Calu3 (cell line): ENCODE measurements at regions not wholly inside any gene's neighbourhood (a gene's known extent, or its start where the extent isn't known, plus 50 kb on each side); places are given as distances from the start of the nearest gene placed in this dataset.

Experiments
- BruUV-seq: library from RNA; stranded (reverse); fragments of 400-500 nt; replicated peaks from 2 replicates; lab custom pipeline; 2021; lab: Mats Ljungman, UMichigan
- CTCF ChIA-PET: fragments of 300-600 bp; sonication (Branson Sonifier 250); formaldehyde crosslinking; loops from one replicate; lab custom pipeline; 2022; ENCODE audit warnings: antibody characterized with exemption; lab: Charles Lee
- DNase-seq: peaks from one replicate; pipeline ENCODE4 v3.0.0; 2022
- H3K27ac Mint-ChIP-seq: one replicate; pipeline ENCODE4 v1.8.0; 2022; ENCODE audit warnings: mixed read lengths; ENCODE audit not compliant: unreplicated experiment
- H3K27me3 Mint-ChIP-seq: one replicate; pipeline ENCODE4 v1.8.0; 2022; ENCODE audit warnings: mixed read lengths; ENCODE audit not compliant: unreplicated experiment
- H3K36me3 Mint-ChIP-seq: one replicate; pipeline ENCODE4 v1.8.0; 2022; ENCODE audit warnings: mild to moderate bottlenecking, moderate library complexity, mixed read lengths; ENCODE audit not compliant: insufficient read depth, unreplicated experiment
- H3K4me1 Mint-ChIP-seq: one replicate; pipeline ENCODE4 v1.8.0; 2022; ENCODE audit warnings: mild to moderate bottlenecking, low read depth, mixed read lengths; ENCODE audit not compliant: unreplicated experiment
- H3K4me3 Mint-ChIP-seq: one replicate; pipeline ENCODE4 v1.8.0; 2022; ENCODE audit warnings: mild to moderate bottlenecking, low read depth, moderate library complexity, mixed read lengths; ENCODE audit not compliant: unreplicated experiment
- H3K9me3 Mint-ChIP-seq: one replicate; pipeline ENCODE4 v1.8.0; 2022; ENCODE audit warnings: low read depth, mixed read lengths; ENCODE audit not compliant: unreplicated experiment
- CTCF ChIP-seq: fragments of 200-600 bp; IDR thresholded peaks from one replicate; pipeline ENCODE4 v1.8.0; 2022; ENCODE audit warnings: antibody characterized with exemption; ENCODE audit not compliant: unreplicated experiment
- intact Hi-C: fragments of 100-400 bp; cut with micrococcal nuclease; formaldehyde crosslinking; loops from one replicate; pipeline ENCODE4 v1.10.0; 2022; ENCODE audit not compliant: unreplicated experiment

- TF ChIP-seq CTCF = no peak
- Mint-ChIP-seq H3K27ac (no peak overlapping the region), H3K9me3 (no peaks in the 10 kb centered on the region), H3K36me3 (no peaks in the 10 kb centered on the region), H3K4me1 (peaks cover 7% of the 10 kb centered on the region), H3K27me3 (no peaks in the 10 kb centered on the region), H3K4me3 (no peak overlapping the region)
- intact Hi-C loops = no loop called here
- CTCF ChIA-PET = no interaction called here
- no peak for DNase-seq
- no TSS peak for BruUV-seq
Observed at GRCh38 chr3:18245721-18246120, 179.4 kb downstream of the SATB1 start.

DNA sequence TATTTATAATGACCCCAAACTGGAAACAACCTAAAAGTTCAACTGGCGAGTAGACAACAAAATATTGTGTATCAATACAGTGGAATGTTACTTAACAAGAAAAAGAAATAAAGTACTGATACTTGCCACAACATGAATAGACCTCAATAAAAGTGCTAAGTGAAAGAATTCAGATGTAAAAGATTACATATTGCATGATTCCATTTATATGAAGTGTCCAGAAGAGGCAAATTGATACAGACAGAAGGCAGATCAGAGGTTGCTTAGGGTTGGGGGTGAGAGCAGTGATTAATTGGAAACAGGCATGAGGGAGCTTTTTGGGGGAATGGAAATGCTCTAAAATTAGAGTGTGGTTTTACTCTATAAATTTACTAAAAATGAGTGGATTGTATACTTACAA, 183.3 kb downstream of the SATB1 start:
- no peaks in the 10 kb centered on the region for H3K36me3 Mint-ChIP-seq
- TF ChIP-seq CTCF = no peak
- BruUV-seq = no TSS peak
- H3K4me1 Mint-ChIP-seq = peaks cover 9% of the 10 kb centered on the region
- DNase-seq = no peak
- H3K27me3 Mint-ChIP-seq = no peaks in the 10 kb centered on the region
- H3K9me3 Mint-ChIP-seq = no peaks in the 10 kb centered on the region
- H3K4me3 Mint-ChIP-seq = no peak overlapping the region
- intact Hi-C loops = no loop called here
- CTCF ChIA-PET = no interaction called here
- H3K27ac Mint-ChIP-seq = no peak overlapping the region

- H3K4me1 Mint-ChIP-seq = peaks cover 9% of the 10 kb centered on the region
- TF ChIP-seq CTCF = no peak
- no peak overlapping the region for H3K4me3 Mint-ChIP-seq
- CTCF ChIA-PET = no interaction called here
- no peaks in the 10 kb centered on the region for H3K36me3 Mint-ChIP-seq
- H3K27me3 Mint-ChIP-seq = no peaks in the 10 kb centered on the region
- H3K9me3 Mint-ChIP-seq = no peaks in the 10 kb centered on the region
- no peak for DNase-seq
- H3K27ac Mint-ChIP-seq = no peak overlapping the region
- no TSS peak for BruUV-seq
- intact Hi-C loops = no loop called here
Observed at GRCh38 chr3:18239674-18240073, 185.5 kb downstream of the SATB1 start.

DNA sequence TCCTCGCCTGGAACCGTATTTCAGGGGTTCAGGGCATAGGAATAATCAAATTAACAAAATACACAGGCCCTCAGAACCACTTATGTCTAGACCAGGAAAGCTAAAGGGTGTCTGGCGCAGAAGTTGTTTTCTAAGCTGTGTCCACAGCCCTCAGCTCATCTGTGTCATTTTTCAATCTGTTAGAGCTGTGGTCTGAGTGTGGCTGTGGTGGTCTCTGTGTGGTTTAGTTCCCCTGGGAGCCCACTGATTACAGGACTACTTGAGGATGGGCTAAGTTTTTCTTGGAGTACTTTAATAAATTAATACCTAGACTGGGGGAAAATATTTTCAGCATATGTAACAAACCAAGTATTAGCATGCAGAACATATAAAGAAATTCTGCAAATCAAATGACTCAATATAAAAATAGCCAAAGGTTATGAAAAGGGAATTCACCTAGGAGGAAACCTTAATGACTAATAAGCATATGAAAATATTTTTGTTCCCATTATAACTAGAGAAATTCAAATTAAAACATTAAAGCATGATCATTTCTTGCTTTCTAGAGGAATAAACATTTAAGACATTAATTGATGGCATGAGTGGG, 186.3 kb downstream of the SATB1 start:
- Mint-ChIP-seq H3K36me3 (no peaks in the 10 kb centered on the region), H3K4me1 (peaks cover 9% of the 10 kb centered on the region), H3K27ac (no peak overlapping the region), H3K4me3 (no peak overlapping the region), H3K9me3 (no peaks in the 10 kb centered on the region), H3K27me3 (no peaks in the 10 kb centered on the region)
- CTCF ChIA-PET = no interaction called here
- intact Hi-C loops = no loop called here
- no peak for TF ChIP-seq CTCF
- no TSS peak for BruUV-seq
- no peak for DNase-seq
